Kidney (tissue), 13 donors: ENCODE measurements at regions not wholly inside any gene's neighbourhood (a gene's known extent, or its start where the extent isn't known, plus 50 kb on each side); places are given as distances from the start of the nearest gene placed in this dataset.
A peak's percentile ranks its signal among the peaks of the same experiment; 100 is the strongest.

Source experiments
- DNase-seq, 5 donors: peaks; one replicate each; pipeline ENCODE4 v3.0.0-alpha.2; 2013 to 2020
- FAIRE-seq: peaks from 2 replicates; lab custom pipeline; 2012; peaks lifted over from hg19 to GRCh38; lab: Jason Lieb, UNC
- H3K27ac ChIP-seq, 2 donors: one replicate each; pipeline ENCODE4 v1.7.0; 2013; ENCODE audit warnings: low read depth in 2 of 2, low read length in 2 of 2, inconsistent platforms in 1 of 2
- H3K27me3 ChIP-seq: one replicate; pipeline ENCODE4 v1.7.1; 2013; ENCODE audit warnings: low read length, inconsistent platforms; ENCODE audit not compliant: control insufficient read depth, insufficient read depth
- H3K36me3 ChIP-seq, 3 donors: one replicate each; pipeline versions ENCODE4 v1.7.0 to v1.7.1; 2013; ENCODE audit warnings: low read length in 3 of 3, control low read depth in 1 of 3, inconsistent platforms in 1 of 3; ENCODE audit not compliant: insufficient read depth in 3 of 3, control insufficient read depth in 2 of 3
- H3K4me1 ChIP-seq, 3 donors: one replicate each; pipeline versions ENCODE4 v1.7.0 to v1.7.1; 2013; ENCODE audit warnings: low read length in 3 of 3, inconsistent platforms in 1 of 3, low read depth in 1 of 3; ENCODE audit not compliant: control insufficient read depth in 2 of 3, insufficient read depth in 2 of 3
- H3K4me3 ChIP-seq, 3 donors: one replicate each; pipeline versions ENCODE4 v1.7.0 to v1.8.1; 2013; ENCODE audit warnings: low read length in 3 of 3, control low read depth in 1 of 3, inconsistent platforms in 1 of 3
- H3K9ac ChIP-seq, 3 donors: one replicate each; pipeline versions ENCODE4 v1.7.0 to v1.7.1; 2013; ENCODE audit warnings: low read length in 3 of 3, control low read depth in 1 of 3, inconsistent platforms in 1 of 3
- H3K9me3 ChIP-seq, 3 donors: one replicate each; pipeline versions ENCODE4 v1.7.0 to v1.7.1; 2013; ENCODE audit warnings: low read length in 3 of 3, control low read depth in 1 of 3, inconsistent platforms in 1 of 3; ENCODE audit not compliant: control insufficient read depth in 2 of 3, insufficient read depth in 1 of 3
- intact Hi-C: fragments of 100-400 bp; cut with DNase I; formaldehyde crosslinking; loops from one replicate; pipeline ENCODE4 v1.11.1; 2022
- TF ChIP-seq, protein P1 (sequence below): IDR thresholded peaks from 3 replicates; pipeline ENCODE4 v1.5.1; 2012; ENCODE audit warnings: mild to moderate bottlenecking, moderate library complexity, borderline replicate concordance; ENCODE audit not compliant: insufficient read depth; ENCODE audit errors: extremely low read depth
- donor health status: control.
- donor health status: control.
- donor health status: control.
- donor health status: control.
- donor health status: control.
- donor health status: DM: yes; HTN: yes; CAD: no.
- donor health status: Normal renal cell carcinoma (clear cell type).

DNA sequence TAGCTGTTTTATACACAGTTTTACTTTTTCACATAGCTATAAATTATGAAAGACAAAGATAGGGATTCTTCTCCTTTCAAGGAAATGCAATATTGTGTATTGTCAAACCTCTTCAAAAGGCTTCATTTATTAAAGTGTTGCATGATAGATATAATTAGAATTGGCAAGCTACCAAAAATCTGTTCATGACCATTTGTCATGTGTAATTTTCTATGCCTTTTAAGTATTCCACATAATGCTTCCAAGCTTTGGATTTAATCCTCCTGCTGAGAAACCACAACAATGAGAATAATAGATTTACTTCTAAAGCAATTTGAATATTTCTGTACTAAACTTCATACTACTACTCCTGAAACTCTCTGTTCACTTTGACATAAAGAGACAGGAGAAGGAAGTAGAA is 403.2 kb upstream of the CCDC179 start:
- Histone ChIP-seq H3K4me1 (no peaks in the 10 kb centered on the region), H3K27me3 (no peaks in the 10 kb centered on the region), H3K9ac (no peak overlapping the region), H3K36me3 (no peaks in the 10 kb centered on the region), H3K9me3 (no peaks in the 10 kb centered on the region), H3K4me3 (no peak overlapping the region), H3K27ac (no peak overlapping the region)
- intact Hi-C loops, result no loop called here
- peak in 1 of 5 donors; percentile 5 for DNase-seq
- FAIRE-seq, result no peak
- TF ChIP-seq, protein P1, sequence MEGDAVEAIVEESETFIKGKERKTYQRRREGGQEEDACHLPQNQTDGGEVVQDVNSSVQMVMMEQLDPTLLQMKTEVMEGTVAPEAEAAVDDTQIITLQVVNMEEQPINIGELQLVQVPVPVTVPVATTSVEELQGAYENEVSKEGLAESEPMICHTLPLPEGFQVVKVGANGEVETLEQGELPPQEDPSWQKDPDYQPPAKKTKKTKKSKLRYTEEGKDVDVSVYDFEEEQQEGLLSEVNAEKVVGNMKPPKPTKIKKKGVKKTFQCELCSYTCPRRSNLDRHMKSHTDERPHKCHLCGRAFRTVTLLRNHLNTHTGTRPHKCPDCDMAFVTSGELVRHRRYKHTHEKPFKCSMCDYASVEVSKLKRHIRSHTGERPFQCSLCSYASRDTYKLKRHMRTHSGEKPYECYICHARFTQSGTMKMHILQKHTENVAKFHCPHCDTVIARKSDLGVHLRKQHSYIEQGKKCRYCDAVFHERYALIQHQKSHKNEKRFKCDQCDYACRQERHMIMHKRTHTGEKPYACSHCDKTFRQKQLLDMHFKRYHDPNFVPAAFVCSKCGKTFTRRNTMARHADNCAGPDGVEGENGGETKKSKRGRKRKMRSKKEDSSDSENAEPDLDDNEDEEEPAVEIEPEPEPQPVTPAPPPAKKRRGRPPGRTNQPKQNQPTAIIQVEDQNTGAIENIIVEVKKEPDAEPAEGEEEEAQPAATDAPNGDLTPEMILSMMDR, result no peak

DNA sequence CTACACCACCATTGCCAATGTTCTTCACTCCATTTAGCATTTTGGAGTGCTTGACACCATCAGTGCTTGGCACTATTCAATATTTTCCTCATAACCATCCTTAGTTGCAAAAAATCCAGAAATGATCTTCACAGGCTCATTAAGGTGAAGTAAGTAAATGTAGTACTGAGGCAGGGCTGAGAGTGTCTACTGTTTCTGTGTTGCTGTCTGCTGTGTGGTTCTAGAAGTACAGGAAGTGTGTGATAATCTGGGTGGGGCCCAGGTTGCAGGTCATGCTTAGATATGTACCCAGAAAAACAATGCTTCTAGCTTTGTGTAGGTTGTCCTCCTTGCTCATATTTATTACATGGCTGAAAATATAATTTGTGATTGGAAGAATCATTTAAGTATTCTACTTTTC is 411.8 kb upstream of the CCDC179 start:
- Histone ChIP-seq H3K4me1 (no peaks in the 10 kb centered on the region), H3K27me3 (no peaks in the 10 kb centered on the region), H3K36me3 (no peaks in the 10 kb centered on the region), H3K9me3 (no peaks in the 10 kb centered on the region), H3K4me3 (no peak overlapping the region), H3K9ac (no peak overlapping the region), H3K27ac (no peak overlapping the region)
- DNase-seq, result no peak
- intact Hi-C loops, result no loop called here
- no peak for FAIRE-seq
- TF ChIP-seq, protein P1, result no peak

DNA sequence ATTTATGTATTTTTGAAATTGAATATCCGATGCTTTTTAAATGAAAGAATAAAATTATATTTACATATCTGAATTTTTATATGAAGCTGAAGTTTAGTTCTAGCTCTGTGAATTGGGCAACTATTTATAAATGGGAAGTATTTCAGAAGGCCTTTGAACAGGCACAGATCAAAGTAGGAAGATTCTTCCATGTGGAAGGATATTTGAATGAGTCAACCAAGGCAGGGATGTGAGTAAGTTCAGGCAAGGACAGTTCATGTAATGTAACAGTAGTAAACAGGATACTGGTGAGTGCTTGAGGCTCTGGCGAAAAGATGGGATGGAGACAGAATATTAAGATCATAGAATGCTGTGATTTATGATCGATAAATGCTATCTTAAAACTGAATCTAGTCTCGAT is 417.8 kb upstream of the CCDC179 start:
- Histone ChIP-seq H3K27me3 (no peaks in the 10 kb centered on the region), H3K9ac (no peak overlapping the region), H3K4me3 (no peak overlapping the region), H3K9me3 (no peaks in the 10 kb centered on the region), H3K4me1 (no peaks in the 10 kb centered on the region), H3K27ac (no peak overlapping the region), H3K36me3 (no peaks in the 10 kb centered on the region)
- FAIRE-seq, result no peak
- intact Hi-C loops, result no loop called here
- DNase-seq, result no peak
- TF ChIP-seq, protein P1, result no peak

DNA sequence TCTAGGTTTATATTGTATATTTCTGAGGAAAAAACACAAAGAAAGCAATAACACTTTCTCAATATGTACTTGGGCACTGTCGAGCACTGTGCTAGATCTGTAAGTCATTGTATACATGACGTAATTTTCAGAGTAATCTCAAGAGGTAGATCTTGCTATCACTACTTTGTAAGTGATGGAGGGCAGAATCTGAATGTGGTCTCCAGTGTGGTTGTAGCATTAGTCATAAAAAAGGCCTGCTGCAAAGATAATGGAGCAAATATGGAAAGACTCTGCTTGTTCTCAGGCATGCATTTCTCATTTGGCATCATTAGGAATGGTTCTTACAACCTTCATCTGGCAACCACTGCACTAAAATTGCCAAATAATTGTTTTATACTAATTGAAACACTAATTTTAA is 419.8 kb upstream of the CCDC179 start:
- no peaks in the 10 kb centered on the region for H3K4me1 ChIP-seq
- TF ChIP-seq, protein P1, result no peak
- H3K4me3 ChIP-seq, result no peak overlapping the region
- DNase-seq (no peak), FAIRE-seq (no peak)
- H3K9ac ChIP-seq, result no peak overlapping the region
- H3K36me3 ChIP-seq, result no peaks in the 10 kb centered on the region
- intact Hi-C loops, result no loop called here
- H3K9me3 ChIP-seq, result no peaks in the 10 kb centered on the region
- H3K27ac ChIP-seq, result no peak overlapping the region
- H3K27me3 ChIP-seq, result no peaks in the 10 kb centered on the region
